CD4-positive, alpha-beta T cell (primary cell): ENCODE measurements at regions not wholly inside any gene's neighbourhood (a gene's known extent, or its start where the extent isn't known, plus 50 kb on each side); places are given as distances from the start of the nearest gene placed in this dataset.

Experiments used
- ATAC-seq: fragments of 200-7000 bp; cut with Tn5 transposase; one replicate; pipeline ENCODE4 v1.10.0; 2022; ENCODE audit warnings: mild to moderate bottlenecking; ENCODE audit not compliant: poor library complexity
- CTCF ChIA-PET: fragments of 350-600 bp; sonication (Branson Sonifier 250); formaldehyde crosslinking; loops from one replicate; lab custom pipeline; 2021; ENCODE audit warnings: antibody characterized with exemption, inconsistent platforms; lab: Charles Lee
- POLR2A ChIA-PET: fragments of 350-600 bp; sonication (Branson Sonifier 250); formaldehyde crosslinking; loops from one replicate; lab custom pipeline; 2021; ENCODE audit warnings: antibody characterized with exemption, inconsistent platforms; lab: Charles Lee
- DNase-seq, 14 experiments: peaks; one replicate each; pipeline ENCODE4 v3.0.0-alpha.2; 2013 to 2020; ENCODE audit warnings: mixed read lengths in 2 of 14
- H3K27ac ChIP-seq, 2 donors: one replicate each; pipeline versions ENCODE4 v1.5.1 to v1.7.0; 2013; ENCODE audit warnings: low read length in 2 of 2, low read depth in 1 of 2, mild to moderate bottlenecking in 1 of 2
- H3K27me3 ChIP-seq, 2 experiments: 1 replicate in 1 of 2; 2 replicates in 1 of 2; pipeline versions ENCODE4 v1.6.1 to v1.7.0; 2013; ENCODE audit warnings: low read length in 2 of 2, control low read depth in 1 of 2, mild to moderate bottlenecking in 1 of 2, moderate library complexity in 1 of 2; ENCODE audit not compliant: insufficient read depth in 2 of 2, control insufficient read depth in 1 of 2
- H3K36me3 ChIP-seq: one replicate; pipeline ENCODE4 v1.6.1; 2013; ENCODE audit warnings: low read length, control low read depth; ENCODE audit not compliant: insufficient read depth
- H3K4me1 ChIP-seq: one replicate; pipeline ENCODE4 v1.6.1; 2013; ENCODE audit warnings: low read length, control low read depth; ENCODE audit not compliant: insufficient read depth
- H3K4me3 ChIP-seq: one replicate; pipeline ENCODE4 v1.5.1; 2013; ENCODE audit warnings: mild to moderate bottlenecking, low read length, moderate library complexity
- H3K9me3 ChIP-seq, 2 experiments: 1 replicate in 1 of 2; 2 replicates in 1 of 2; pipeline versions ENCODE4 v1.6.1 to v1.7.0; 2013; ENCODE audit warnings: low read length in 2 of 2, mild to moderate bottlenecking in 2 of 2, control low read depth in 1 of 2, moderate library complexity in 1 of 2; ENCODE audit not compliant: control insufficient read depth in 1 of 2, insufficient read depth in 1 of 2
- H3K27ac Mint-ChIP-seq: one replicate; pipeline ENCODE4 v1.8.0; 2020; ENCODE audit warnings: mixed read lengths
- H3K27me3 Mint-ChIP-seq: one replicate; pipeline ENCODE4 v1.8.0; 2021; ENCODE audit warnings: mixed read lengths
- H3K36me3 Mint-ChIP-seq: one replicate; pipeline ENCODE4 v1.8.0; 2021; ENCODE audit warnings: low read depth, mixed read lengths
- H3K4me1 Mint-ChIP-seq: one replicate; pipeline ENCODE4 v1.8.0; 2021; ENCODE audit warnings: low read depth, mixed read lengths
- H3K4me3 Mint-ChIP-seq: one replicate; pipeline ENCODE4 v1.8.0; 2020; ENCODE audit warnings: mild to moderate bottlenecking, mixed read lengths
- H3K9me3 Mint-ChIP-seq: one replicate; pipeline ENCODE4 v1.8.0; 2020; ENCODE audit warnings: mixed read lengths
- intact Hi-C, 2 experiments: fragments of 100-400 bp; cut with DNase I in 1 of 2; cut with micrococcal nuclease in 1 of 2; formaldehyde crosslinking; loops; one replicate each; pipeline versions ENCODE4 v1.15.1 to v1.9.0; 2023 to 2025; cut with DNase I, micrococcal nuclease
- TF ChIP-seq, protein P1 (sequence below): fragments of 200-600 bp; IDR thresholded peaks from one replicate; pipeline ENCODE4 v1.8.0; 2022; ENCODE audit warnings: antibody characterized with exemption, mild to moderate bottlenecking

- no peak overlapping the region for H3K4me3 Mint-ChIP-seq
Observed at GRCh38 chr1:198904321-198904720, 265.5 kb downstream of the PTPRC start.

DNA sequence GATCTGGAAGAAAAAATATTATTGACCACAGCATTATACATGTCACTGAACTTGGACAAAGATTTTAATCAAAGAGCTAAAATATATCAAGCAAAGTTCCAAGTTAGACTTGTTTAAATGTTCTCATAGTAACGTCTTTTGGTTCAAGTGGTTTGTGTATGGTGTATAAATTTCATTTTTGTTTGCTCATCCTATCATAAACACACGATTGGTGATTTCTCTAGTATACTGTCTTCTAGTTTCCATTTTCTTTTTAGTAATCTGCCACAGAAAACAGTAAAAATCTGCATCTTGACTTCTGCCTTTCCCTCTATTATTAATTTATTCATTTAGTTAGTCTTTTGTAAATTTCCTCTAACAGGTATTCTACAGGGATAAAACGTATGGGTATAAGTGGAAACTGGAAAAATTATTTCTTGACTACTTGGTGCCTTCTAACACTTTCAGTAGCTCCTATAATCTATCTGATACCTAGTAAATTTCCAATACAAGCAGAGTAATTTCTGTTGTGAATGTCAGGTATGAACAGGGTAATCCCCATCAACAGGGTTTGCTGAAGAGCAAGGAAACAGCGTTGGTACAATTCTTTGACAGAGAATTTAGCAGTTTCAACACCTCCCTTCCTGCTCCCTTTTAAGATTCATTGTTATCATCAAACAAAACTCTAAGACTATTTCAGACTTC, 268.0 kb downstream of the PTPRC start:
- peaks cover 8% of the 10 kb centered on the region for H3K36me3 Mint-ChIP-seq
- H3K4me3 ChIP-seq: no peak overlapping the region
- H3K27me3 Mint-ChIP-seq: no peaks in the 10 kb centered on the region
- H3K27me3 ChIP-seq: no peaks in the 10 kb centered on the region
- no peaks in the 10 kb centered on the region for H3K36me3 ChIP-seq
- ChIA-PET POLR2A (interaction anchor here (0.7 to 0.9 kb wide), 2 partner anchors 29 to 122 kb away, joined by 3 read pairs; no protein-coding TSS in a partner anchor), CTCF (interaction anchor here (1.1 kb wide), 1 partner anchor 11 kb away, joined by 4 read pairs; no protein-coding TSS in a partner anchor)
- TF ChIP-seq, protein P1, sequence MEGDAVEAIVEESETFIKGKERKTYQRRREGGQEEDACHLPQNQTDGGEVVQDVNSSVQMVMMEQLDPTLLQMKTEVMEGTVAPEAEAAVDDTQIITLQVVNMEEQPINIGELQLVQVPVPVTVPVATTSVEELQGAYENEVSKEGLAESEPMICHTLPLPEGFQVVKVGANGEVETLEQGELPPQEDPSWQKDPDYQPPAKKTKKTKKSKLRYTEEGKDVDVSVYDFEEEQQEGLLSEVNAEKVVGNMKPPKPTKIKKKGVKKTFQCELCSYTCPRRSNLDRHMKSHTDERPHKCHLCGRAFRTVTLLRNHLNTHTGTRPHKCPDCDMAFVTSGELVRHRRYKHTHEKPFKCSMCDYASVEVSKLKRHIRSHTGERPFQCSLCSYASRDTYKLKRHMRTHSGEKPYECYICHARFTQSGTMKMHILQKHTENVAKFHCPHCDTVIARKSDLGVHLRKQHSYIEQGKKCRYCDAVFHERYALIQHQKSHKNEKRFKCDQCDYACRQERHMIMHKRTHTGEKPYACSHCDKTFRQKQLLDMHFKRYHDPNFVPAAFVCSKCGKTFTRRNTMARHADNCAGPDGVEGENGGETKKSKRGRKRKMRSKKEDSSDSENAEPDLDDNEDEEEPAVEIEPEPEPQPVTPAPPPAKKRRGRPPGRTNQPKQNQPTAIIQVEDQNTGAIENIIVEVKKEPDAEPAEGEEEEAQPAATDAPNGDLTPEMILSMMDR: no peak
- ATAC-seq (peak; percentile 73), DNase-seq (peak in 2 of 14 experiments; percentile 15 to 17)
- H3K9me3 ChIP-seq: no peaks in the 10 kb centered on the region
- H3K27ac Mint-ChIP-seq: no peak overlapping the region
- H3K4me1 Mint-ChIP-seq: peaks cover 31% of the 10 kb centered on the region
- intact Hi-C loops: loop anchor here in 1 of 2 experiments (10.0 kb wide), 1 partner anchor 48 kb away; no protein-coding TSS in a partner anchor
- no peaks in the 10 kb centered on the region for H3K9me3 Mint-ChIP-seq
- no peaks in the 10 kb centered on the region for H3K4me1 ChIP-seq
- no peak overlapping the region for H3K27ac ChIP-seq
- peak overlapping the region; percentile 61 for H3K4me3 Mint-ChIP-seq

More at GRCh38 chr1:198904321-198904720, 265.5 kb downstream of the PTPRC start:
- ATAC-seq: no peak
- no peaks in the 10 kb centered on the region for H3K27me3 ChIP-seq
- Mint-ChIP-seq H3K27ac (no peak overlapping the region), H3K27me3 (no peaks in the 10 kb centered on the region), H3K9me3 (no peaks in the 10 kb centered on the region), H3K4me1 (peaks cover 31% of the 10 kb centered on the region), H3K36me3 (peaks cover 22% of the 10 kb centered on the region)
- no peak overlapping the region for H3K4me3 ChIP-seq
- intact Hi-C loops: loop anchor here in 1 of 2 experiments (10.0 kb wide), 1 partner anchor 50 kb away; no protein-coding TSS in a partner anchor
- ChIA-PET POLR2A (no interaction called here), CTCF (no interaction called here)
- H3K9me3 ChIP-seq: no peaks in the 10 kb centered on the region
- TF ChIP-seq, protein P1: no peak
- DNase-seq: no peak
- no peaks in the 10 kb centered on the region for H3K4me1 ChIP-seq
- H3K27ac ChIP-seq: no peak overlapping the region
- H3K36me3 ChIP-seq: peaks cover 6% of the 10 kb centered on the region

DNA sequence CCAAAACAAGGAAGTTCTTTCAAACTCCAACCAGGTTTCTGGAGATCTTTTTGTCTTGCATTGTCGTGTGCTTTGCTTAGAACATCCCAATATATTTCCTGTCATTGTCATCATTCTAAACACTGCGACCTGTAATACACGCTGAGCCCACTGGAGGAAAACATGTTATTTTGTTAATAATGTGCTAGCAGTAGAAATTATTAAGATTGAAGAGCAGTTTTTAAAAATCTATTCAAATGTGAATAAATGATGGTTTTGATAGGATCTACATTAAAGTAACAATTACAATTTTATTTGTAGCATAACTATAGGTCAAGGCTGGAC, 268.5 kb downstream of the PTPRC start:
- H3K27me3 Mint-ChIP-seq: no peaks in the 10 kb centered on the region
- no peak overlapping the region for H3K27ac Mint-ChIP-seq
- intact Hi-C loops: loop anchor here in 1 of 2 experiments (10.0 kb wide), 1 partner anchor 47 kb away; no protein-coding TSS in a partner anchor
- ChIA-PET POLR2A (interaction anchor here (0.7 kb wide), 1 partner anchor 121 kb away, joined by 3 read pairs; no protein-coding TSS in a partner anchor), CTCF (no interaction called here)
- Histone ChIP-seq H3K27ac (no peak overlapping the region), H3K9me3 (no peaks in the 10 kb centered on the region), H3K4me3 (no peak overlapping the region), H3K4me1 (no peaks in the 10 kb centered on the region), H3K36me3 (no peaks in the 10 kb centered on the region), H3K27me3 (no peaks in the 10 kb centered on the region)
- TF ChIP-seq, protein P1: no peak
- ATAC-seq (peak; percentile 76), DNase-seq (peak in 3 of 14 experiments; percentile 19 to 34 (median 21))
- H3K36me3 Mint-ChIP-seq: peaks cover 8% of the 10 kb centered on the region
- H3K4me1 Mint-ChIP-seq: peaks cover 31% of the 10 kb centered on the region
- no peaks in the 10 kb centered on the region for H3K9me3 Mint-ChIP-seq
- H3K4me3 Mint-ChIP-seq: peak overlapping the region; percentile 61
